Stimulated activated CD4-positive, alpha-beta T cell treated with anti-CD3 and anti-CD28 coated beads, Interleukin-12 subunit alpha, Interleukin-12 subunit beta, amount 100 ng/mL, for 24 hours (primary cell): ENCODE measurements at regions not wholly inside any gene's neighbourhood (a gene's known extent, or its start where the extent isn't known, plus 50 kb on each side); places are given as distances from the start of the nearest gene placed in this dataset.

Experiments used
- DNase-seq, 2 experiments: peaks; one replicate each; pipeline ENCODE4 v3.0.0-alpha.2; 2020; ENCODE audit warnings: low read depth in 2 of 2

DNA sequence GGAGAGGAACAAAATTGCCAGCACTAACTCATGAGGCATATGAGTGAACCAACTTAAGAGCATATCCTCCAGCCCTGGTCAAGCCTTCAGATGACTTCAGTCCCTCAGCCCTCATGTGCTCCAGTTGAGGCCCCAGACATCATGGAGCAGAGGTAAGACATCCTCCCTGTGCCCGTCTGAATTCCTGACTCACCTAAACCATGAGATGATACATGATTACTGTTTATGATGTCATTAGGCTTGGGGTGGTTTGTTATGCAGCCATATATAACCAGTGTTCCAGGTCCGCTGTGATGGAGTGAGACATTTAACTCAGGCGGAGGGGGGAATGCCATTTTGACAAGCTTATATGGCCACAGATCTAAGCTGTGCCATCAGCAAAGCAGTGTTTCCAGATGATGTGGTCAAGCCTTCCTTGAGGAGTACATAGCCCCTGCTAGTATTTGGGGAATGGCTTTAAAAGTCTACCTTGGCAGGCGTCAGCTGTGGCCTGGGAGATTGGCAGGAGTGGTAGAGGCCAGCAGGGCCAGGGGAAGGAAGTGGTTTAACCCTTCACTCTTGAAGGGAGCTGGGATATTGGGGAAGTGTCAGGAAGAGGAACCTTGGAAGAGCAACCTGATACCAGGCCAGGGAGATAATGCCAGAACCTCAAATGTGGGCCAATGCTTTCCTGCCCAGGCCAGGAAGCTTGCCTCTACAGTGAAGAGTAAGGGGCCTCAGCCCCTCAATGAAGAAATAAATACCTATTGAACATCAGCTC, 343.0 kb upstream of the PODXL start:
- DNase-seq, result no peak

DNA sequence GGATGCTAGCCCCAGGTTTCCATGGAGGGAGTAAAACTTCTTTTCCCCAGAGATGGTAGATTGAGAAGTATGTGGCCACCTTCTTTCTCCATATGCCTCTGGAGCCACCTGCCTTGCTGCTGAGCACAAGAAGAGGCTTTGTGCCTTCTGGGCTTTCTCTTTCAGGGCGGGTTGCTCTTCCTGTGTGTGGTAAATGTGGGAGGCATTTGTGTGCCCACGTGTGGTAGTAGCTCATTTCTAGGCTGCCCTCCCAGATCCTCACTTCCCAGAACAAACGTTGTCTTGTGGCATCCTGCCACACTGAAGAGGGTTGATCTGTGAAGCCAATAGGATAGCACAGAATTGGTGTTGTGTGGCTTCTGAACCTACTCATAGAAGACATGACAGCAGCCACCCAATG, 342.0 kb upstream of the PODXL start:
- DNase-seq, result no peak

DNA sequence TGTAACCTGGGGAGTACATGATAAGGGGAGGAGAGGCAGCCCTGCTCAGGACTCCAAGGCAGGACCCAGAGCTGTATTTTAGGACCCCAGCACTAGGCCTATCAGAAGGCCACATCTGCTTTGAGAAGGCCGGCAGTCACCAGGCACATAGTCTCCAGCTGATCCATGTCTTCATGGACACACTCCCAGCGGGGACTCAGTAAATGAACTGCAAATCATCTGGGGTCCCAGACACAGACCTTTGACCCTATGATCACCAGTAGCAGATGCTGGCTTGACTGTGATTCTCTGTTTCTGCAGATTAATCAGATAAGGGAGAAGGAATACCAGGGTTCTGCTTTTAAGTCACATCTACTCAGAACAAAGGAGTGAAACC, 341.4 kb upstream of the PODXL start:
- no peak for DNase-seq

DNA sequence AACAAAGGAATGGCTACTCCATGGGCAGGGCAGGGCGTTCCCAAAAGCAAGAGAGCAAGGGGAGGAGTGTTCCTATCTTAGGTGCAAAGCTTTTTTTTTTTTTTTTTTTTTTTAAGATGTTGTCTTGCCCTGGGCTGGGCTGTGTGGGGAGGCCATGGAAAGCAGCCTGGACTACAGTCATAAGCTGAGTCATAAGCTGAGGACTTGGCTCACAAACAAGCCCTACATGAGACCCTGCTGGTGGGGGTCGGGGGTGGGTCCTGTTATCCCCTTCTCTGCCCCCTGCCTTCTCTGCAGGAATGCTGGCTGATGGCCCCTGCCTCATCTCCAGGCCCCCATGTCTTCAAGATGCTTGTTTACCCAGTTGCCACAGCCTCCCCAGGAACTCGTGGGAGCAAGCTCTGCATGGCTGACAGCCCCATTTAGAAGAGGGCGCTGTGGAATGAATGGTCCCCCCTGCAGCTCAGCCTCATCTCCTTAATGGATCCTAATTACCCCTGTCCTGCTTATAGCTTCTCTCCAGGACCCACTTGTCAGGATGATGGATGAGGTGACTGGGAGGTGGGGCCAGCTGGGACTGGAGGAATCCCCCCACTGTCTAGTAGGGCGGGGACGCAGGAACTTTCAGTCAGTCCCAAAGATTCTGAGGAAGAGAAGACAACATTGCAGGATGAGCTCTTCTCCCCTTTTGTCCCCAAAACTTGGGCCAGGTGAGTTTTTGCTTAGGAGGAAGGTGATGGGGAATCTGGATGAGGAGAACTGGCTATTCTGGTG, 340.8 kb upstream of the PODXL start:
- no peak for DNase-seq

DNA sequence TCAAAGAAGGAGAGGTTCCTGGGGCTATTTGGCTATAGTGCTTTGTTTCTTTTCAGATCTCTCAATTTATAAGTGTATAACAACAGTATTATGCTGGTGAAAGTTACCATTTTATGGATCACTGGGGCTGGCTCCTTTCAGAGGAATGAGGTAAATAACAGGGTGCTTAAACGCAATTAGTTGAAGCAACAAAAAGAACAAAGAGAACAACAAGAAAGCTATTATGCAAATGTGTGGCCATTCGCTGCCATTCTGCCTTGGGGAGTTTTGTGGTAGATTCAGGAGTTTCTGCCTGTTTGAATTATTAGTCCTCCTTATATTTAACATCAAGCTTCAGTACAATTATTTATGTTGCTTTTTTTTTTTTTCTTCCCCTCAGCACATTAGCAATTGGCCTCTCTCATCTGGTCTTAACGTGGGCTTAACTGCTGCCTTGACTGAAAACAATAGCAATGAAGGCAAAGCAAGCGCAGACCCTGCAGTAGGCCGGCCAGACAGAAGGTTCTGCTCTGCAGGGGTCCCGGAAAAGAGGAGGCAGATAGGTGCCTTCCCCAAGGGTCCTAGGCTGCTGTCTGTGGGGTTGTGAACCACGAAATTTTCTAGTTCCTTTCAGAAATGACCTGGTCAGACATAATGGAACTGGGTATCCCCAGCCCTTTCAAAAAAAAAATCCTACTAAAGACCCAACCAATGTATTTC, 339.9 kb upstream of the PODXL start:
- DNase-seq, result no peak

DNA sequence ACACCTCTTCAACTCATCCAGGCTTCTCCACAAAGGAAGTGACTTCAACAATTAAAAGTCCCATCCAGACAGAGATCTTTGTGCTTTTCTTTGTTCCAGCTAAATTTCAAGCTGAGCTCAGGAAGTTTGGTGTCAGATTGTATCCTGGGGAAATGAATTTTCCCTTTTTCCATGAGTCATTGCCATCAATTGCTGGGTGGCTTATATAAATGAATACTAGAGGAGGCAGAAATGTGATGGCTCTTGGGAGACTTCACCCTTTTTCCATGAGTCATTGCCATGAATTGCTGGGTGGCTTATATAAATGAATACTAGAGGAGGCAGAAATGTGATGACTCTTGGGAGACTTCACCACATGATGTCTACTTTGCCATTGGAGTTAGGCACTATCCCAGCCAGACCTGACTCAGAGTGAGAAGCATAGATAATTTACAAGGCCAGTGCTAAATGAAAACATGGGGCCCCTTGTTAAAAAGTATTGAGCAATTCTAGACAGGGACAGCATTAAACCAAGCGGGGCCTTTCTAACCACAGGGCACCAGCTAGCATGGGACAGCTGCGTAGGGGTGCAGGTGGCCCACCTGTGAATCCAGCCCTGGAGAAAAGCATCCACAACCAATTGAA, 339.2 kb upstream of the PODXL start:
- no peak for DNase-seq

DNA sequence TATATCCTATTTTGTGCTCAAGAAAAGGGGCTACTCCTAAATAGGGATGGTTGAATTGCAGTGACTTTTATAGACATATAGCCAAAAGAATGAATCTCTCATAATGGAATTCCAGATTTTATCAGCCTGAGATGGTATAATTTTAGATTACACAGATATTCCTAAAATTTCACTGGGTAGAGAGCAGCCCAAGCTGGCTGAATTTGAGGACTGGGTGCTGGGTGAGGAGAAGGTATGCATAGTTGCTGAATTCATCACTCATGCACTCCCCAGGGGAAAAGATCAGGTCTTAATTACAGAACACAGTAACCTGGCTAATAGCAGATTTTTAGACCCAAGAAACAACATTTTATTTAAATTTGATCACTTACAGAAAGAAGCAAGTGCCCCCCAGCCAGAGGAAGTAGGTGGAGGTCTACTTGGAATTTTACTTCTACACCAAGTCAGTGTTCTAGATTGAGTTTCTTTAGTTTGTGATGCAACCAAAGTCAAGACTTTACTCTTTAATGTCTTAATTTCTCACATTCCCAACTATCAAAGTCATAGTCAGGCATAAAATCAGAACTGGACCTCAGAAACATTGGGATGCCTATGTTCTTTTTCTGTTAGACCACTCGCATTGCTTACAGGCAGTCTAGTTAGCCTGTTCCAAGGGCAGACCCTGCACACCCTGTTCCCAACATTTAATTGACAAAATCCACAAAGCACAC, 337.4 kb upstream of the PODXL start:
- DNase-seq, result no peak

DNA sequence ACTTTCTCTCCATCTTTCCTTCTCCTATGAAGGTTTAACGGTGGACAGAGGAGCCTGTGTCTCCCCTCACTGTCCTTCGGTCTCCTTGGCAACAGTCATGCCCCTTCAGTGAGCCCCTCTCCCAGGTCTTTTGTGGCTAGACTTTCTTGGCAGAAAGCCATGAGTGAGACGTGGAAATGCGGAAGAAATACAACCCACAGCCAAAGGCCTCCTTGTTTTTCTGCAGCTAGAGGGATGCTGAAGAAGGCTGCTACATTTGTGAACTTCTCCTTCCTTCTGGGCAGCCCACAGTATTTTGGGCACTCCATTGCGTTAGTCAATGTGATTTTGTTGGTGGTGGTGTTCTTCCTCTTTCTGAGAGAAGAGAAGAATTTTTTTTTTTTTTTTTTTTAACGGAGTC, 333.7 kb upstream of the PODXL start:
- DNase-seq, result no peak

DNA sequence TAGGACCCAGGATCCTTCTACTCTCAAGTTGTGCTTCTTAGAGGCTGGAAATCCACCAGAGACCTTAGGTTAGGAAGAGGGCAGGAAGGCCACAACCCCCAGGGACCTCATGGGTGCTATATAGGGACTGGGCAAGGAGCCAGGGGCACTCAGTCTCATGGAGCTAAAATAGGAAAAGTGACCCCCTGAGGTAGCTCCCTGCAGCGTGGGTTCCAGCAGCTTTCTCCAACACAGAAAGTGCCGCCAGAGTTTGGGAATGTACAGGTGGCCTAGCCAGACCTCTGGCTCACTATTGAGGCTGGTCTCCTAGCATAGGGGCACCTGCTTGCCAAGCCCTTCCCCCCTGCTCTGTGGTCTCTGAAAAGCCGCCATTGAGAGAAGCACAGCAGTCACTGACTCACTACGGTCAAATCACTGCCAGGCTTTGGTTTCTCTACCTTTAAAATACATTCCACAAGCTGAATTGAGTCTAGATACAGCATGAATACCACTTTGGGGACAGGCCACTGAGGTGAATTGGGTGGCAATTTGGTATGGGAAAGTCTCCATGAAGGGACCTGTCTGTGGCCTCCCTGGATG, 333.2 kb upstream of the PODXL start:
- no peak for DNase-seq

DNA sequence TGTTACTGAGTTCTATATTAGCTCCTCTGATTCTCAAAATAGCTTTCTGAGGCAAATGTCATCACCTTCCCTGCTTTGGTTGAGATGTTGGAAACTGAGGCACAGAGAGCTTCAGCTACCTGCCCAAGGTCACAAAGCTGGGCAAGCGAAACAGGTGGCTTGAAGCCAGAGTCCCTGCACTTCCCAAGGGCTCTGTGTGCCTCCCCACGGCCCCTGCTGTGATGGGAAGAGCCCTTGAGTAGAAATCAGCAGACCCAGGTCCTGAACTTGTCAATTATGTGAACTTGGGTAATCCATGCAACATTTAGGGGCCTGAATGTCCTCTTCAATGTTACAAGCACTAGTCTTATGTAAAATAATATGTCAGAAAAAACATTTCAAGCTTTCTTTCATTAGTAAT, 327.3 kb upstream of the PODXL start:
- DNase-seq, result no peak

DNA sequence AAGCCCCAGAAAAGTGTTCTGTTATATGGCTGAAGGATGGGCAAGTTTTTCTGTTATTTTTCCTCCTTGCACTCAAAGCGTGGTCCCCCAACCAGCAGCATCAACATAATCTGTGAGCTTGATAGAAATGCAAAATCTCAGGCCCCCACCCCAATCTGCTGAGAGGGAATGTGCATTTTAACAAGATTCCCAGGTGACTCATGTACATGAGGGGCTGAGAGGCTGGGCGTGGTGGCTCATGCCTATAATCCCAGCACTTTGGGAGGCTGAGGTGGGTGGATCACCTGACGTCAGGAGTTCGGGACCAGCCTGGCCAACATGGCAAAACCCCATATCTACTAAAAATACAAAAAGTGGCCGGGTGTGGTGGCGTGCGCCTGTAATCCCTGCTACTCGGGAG, 326.8 kb upstream of the PODXL start:
- no peak for DNase-seq

DNA sequence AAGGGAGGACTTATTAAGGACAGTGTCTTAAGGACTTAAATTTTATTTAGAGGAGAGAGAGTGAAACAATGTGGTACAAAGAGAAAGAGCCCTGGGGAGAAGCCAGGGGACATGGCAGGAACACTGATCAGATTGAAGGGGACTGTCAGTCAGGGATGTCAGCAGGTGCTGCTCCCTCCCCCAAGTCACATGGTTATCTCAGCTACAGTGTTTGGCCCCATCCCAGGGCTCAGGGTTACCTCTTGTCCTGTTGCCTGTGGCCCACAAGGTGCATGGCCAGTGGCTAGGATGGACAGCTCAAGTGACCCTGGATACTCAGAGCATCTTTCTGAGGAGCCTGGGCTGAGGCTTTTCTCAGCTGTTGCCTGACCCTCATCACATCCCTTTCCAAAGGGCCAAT, 325.9 kb upstream of the PODXL start:
- DNase-seq, result no peak

DNA sequence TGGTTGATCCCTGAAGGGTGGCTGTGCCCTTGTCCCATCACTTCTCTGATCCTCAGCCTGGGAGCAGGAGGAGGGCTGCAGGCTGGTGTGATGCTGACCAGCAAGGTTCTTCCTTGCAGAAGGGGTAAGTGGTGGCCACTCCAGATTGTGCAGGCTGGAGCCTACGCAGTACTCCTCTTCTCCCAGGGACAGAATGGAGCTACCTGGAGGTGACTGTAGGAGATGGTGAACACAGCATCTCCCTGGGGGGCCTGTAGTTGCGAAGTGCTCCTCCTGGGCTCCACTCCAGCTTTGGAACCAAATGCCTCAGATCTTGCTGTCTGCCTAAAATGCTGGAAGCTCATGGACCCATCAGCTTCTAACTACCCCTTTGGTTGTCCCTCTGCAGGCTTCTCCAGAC, 323.6 kb upstream of the PODXL start:
- DNase-seq, result no peak

DNA sequence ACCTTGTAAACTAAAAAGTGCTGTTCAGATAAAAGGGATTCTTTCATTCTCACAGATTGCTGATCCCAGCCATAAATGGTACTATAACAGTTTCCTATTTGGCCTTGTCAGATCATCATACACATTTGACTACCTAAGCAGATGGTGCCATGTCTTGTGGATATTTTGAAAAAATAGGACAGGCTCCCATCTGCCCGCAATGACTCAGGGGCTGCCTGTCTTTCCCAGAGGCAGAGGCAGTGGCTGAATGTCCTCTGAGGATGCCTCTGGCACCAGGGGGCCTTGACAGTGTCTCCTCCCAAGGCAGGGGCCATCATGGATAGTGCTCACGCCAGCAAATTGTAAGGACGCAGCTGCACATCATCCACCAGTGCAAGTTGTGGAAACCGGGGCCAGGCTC, 323.0 kb upstream of the PODXL start:
- no peak for DNase-seq

DNA sequence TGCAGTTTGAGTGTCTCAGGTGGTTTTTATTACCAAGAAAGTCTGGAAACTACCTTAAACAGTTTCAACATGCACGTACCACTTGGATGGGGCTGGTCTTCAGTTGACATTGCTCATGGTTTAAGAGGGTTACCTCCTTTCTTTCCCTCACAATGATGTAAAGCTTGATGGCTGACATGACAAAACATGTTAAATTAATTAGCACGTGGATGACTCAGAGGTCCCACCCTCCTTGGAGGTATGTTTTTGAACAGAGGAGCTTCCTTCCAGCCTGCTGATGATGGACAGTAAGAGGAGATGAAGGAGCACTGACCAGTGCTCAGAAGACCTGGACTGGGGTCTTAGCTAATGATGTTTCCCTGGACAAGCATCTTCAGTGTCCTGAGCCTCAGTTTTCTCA, 322.3 kb upstream of the PODXL start:
- no peak for DNase-seq

DNA sequence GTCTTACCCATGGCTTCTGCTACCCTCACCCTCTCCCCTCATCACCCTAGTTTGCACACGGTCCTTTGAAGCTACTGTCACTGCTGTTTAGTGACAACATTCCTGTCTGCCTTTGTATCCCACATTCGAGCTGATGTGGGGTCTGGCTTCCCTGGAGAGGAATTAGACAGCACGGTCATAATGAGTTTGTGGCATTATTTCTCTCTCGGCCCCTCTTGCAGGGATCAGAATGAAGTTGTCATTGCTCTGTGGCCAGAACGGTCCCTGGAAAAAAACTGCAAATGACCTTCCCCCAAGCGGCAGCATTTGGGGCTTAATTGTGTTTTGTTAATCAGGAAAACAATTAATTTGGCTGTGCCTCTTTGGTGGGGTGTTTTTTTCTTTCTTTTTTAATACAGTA, 317.2 kb upstream of the PODXL start:
- DNase-seq, result no peak

DNA sequence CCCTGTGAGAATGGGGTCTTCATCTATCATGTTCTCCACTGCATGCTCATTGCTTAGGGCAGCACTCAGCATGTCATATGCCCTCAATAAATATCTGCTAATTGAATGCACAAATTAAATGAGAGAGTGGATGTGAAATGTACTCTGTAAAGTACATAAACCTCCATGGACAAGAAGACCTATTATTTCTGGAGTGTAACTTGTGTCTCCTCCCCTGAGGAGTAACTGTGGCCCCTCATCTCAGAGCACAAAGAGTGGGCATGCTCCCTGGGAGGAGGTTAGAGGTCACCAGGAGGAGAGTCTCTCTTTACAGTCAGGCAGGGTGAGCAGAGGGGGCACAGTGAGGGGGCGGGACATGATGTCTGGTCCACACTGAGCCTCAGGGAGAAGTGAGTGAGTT, 313.6 kb upstream of the PODXL start:
- no peak for DNase-seq

DNA sequence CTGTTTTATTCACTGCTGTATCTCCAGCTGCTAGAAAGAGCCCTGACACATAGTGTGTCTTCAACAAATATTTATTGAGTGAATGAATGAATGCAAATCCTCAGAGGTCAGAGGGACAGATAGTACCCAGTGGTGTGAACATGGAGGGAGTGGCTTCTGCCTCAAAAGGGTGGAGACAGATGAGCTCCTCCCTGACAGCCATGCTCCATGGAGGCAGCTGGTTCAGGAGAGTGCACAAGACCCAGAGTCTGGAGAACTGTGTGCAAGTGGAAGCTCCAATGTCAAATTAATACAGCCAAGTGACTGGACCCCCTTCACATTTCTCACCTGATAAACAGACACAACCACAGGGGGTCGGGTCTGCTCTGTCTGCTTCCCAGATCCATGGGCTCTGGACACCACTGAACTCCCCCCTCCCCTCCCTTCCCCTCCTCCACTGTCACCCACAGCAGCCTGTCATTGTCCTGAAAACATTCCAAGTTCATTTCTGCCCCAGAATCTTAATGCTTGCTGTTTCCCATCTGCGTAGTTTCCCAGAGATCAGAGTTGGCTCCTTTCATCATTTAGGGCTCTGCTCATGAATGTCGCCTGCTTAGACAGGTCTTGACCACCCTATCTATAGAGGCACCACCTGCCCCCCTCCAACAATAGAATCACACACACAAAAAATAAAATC, 312.9 kb upstream of the PODXL start:
- DNase-seq, result no peak

DNA sequence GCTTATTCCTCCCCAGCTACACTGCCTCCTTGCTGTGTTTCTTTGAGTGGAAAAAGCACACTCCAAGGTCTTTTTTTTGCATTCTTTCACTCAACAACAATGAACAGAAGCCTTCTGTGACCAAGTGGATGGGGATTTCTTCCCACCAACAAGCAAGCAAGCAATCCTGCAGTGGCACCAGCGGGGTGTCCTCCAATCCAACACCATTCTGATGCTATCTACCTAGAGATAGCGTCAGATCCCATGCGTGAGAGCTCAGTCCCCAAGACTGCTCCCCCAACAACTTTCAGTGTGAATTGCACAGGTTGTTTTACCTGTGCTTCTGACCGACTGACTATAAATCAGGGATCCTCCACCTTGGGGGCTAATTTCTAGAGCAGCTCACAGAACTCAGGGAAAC, 311.0 kb upstream of the PODXL start:
- DNase-seq, result no peak

DNA sequence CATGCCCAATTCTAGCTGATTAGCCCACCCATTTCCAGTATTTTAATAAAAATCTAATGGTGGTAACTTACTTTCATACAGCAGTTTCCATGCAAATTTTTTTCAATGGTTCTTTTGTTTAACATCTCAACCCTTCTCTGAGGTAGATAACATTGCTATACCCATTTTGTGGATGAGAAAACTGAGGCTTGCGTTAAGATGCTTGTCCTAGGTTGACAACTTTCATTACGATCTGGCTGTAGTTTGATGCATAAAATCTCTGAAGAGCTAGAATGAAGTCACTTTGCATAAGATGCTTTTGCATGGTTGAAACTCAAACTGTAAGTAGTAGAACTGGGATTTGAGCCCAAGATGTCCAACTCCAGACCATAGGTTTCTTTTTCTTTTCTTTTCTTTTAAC, 309.5 kb upstream of the PODXL start:
- no peak for DNase-seq
